Ramos (cell line): ENCODE measurements at regions not wholly inside any gene's neighbourhood (a gene's known extent, or its start where the extent isn't known, plus 50 kb on each side); places are given as distances from the start of the nearest gene placed in this dataset.
"Not testable (repeated sequence)": the region's sequence is repeated elsewhere in the genome, so short reads cannot be mapped to it uniquely, and the experiment has no call there.

Experiments used
- in situ Hi-C: fragments of 300-500 bp; cut with MboI; formaldehyde crosslinking; loops from one replicate; pipeline ENCODE4 v1.14.3; 2022; ENCODE audit warnings: low sequenced_read_pairs; ENCODE audit not compliant: unreplicated experiment

DNA sequence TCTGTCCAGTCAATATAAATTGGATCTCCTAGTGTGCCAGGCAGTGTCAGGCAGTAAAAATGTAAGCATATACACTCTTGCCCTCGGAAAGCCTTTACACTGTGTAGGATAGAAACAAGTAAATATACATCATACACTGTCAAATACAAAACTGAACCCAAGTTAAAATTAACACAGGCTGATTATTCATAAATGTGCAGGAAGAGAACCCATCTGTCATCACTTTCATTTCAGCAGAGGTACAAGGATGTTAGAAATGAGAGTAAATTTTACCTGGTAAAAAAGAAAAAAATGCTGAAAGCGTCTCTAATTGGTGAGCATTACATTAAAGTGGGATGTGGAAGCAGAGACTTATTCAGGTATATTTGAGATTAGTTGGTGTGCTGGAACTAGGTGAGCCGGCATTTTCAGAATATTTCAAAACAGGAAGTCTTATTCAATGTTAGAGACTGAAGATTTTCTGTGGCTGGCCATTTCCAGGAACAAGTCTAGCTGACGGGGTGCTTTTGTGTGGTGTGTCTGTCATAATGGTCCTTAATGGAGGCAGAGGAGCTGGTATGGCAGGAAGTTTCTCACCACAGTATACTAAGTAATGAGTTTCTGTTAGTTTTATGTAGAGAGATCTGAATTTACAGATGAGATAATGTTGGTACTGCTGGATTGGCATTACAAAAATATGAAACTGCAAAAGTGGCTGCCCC lies 192.6 kb downstream of the CASP12 start:
- in situ Hi-C loops = no loop called here

DNA sequence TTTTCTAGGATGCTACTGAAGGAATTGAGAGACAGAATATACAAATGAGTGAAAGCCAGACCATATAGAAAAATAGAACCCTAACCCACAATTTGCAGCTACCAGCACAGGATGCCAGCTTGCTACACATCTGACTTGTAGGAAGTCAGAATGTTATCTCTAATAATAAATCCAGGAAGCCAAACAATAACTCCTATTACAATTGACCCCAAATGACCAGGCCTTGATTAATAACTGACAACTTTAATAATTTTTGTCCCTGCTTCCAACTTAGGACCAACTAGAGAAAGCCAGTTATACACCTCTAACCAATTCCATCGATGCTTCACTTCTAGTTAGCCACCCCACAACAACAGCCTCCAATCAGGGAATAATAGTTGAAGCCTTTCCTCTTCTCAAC lies 193.4 kb downstream of the CASP12 start:
- in situ Hi-C loops = no loop called here

- in situ Hi-C loops = no loop called here
These were observed 194.0 kb downstream of the CASP12 start for GRCh38 chr11:104704146-104704830.

DNA sequence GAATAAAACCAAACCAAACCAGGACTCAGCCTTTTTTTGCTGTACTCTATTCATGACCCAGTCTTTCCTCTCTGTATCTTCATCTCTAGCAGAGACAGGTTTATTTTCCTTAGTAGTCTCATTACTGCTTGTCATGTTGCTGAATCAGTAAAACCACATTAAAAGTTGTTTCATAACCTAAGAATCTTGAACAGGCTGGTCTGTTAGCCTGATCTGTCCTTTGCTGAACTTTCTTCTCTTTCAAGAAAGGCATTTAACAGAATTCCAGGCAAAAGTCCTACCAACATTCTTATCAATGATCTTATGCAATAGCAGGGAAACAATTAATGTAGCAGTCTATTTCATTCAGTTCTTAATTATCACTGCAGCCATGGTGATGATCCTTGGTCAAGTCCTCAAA lies 197.7 kb downstream of the CASP12 start:
- in situ Hi-C loops = no loop called here

DNA sequence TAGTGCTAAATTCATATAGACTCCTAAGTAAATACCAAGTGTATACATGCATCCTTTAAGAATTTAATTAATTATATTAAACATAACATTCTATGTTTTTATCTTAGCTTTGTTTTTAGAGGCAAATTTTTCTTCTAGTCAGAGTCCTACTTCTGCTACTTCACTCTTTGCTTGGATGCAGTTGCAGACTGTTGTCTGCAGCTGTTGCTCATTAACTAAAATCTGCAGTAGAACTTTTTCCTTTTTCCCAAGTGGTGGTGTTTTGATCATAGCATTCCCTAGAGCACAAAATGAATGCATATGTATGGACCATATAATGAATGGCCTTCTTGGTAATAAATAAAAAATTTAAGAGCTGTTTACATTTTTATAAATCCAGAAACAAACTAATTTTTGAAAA lies 198.3 kb downstream of the CASP12 start:
- in situ Hi-C loops = no loop called here

GRCh38 chr11:104695065-104695463 lies 203.2 kb downstream of the CASP12 start:
- in situ Hi-C loops = no loop called here

DNA sequence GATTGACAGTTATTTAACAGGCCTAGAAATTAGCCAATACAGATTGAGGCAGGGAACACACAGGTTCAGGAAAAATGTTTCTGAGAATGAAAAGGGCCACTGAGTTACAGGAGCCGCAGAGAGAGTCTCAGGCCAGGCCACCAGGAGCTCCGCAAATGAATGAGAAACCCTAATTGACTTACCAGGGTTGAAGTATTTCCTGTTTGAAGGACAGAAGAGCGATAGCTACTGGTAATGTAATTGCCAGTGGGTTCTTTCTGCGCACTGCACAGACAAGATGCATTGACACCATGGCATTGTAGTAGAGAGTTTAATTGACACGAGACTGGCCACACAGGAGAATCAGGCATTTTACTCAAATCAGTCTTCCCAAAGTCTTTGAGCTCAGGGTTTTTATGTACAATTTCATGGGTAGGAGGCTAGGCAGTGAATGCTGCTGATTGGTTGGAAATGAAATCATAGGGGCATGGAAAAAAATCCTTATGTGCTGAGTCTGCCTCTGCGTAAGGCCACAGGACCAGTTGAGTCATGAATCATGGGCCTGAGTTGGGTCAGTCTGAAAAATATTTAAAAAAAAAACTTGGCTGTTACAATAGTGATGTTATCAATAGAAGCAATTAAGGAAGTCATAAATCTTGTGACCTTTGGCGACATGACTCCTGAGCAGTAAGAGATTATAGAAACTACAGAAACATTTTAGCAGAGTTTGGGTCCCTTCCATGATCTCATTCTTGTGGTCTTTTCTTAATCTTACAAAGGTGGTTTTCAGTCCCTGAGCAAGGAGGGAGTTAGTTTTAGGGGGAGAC lies 203.8 kb downstream of the CASP12 start:
- in situ Hi-C loops = no loop called here

DNA sequence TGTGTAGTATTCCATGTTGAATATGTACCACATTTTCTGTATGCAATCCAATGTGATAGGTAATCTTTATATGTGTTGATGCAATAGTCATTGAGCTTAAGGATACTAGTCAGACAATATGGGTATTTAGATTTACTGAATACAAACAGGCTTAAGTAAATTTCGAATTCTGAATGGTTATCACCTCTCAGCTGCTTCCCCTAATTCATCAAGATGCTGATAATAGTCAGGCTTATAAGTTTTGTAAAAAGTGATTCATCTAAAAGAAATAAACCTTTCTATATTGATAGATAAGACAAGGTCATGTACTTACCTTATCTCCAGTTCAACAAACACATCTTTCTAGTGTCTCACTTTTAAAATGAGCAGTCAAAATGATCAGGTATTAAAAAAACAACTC lies 205.5 kb downstream of the CASP12 start:
- in situ Hi-C loops = no loop called here

DNA sequence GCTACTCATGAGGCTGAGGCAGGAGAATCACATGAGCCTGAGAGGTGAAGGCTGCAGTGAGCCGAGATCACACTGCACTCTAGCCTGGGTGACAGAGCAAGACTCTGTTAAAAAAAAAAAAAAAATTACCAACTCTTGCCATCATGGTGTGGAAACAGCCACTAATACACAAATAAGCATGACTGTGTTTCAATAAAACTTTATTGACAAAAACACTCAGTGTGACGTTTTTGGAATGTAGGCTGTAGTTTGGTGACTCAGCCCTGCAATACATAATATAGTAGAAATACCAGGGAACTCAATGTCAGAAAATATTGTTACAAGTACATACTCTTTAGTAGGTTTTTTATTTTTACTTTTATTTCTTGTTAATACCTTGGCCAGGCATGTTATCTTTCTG lies 207.1 kb downstream of the CASP12 start:
- in situ Hi-C loops = no loop called here

- in situ Hi-C loops = no loop called here
These were observed 208.0 kb downstream of the CASP12 start for GRCh38 chr11:104690241-104690640.

GRCh38 chr11:104688731-104689130 lies 209.5 kb downstream of the CASP12 start:
- in situ Hi-C loops = no loop called here

GRCh38 chr11:104682206-104682605 lies 216.1 kb downstream of the CASP12 start:
- in situ Hi-C loops = no loop called here

DNA sequence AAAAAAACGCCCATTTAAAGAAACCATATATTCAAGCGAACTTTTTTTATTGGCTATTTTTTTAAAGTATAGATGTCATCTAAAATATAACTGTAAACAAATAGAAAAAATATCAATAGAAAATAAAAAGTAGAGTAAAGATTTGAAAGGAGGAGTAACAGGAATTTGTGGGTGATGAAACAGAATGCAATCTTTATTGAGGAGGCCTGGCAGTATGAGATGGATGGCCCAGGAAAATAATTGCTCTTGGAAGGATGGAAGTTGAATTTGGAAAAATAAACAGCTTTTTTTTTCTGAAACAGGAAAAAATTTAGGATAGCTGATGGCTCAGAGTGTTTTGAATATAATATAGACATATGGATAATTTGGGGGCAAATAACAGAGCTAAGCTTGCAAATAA lies 219.0 kb downstream of the CASP12 start:
- in situ Hi-C loops = no loop called here

GRCh38 chr11:104678408-104678807 lies 219.9 kb downstream of the CASP12 start:
- in situ Hi-C loops = no loop called here

DNA sequence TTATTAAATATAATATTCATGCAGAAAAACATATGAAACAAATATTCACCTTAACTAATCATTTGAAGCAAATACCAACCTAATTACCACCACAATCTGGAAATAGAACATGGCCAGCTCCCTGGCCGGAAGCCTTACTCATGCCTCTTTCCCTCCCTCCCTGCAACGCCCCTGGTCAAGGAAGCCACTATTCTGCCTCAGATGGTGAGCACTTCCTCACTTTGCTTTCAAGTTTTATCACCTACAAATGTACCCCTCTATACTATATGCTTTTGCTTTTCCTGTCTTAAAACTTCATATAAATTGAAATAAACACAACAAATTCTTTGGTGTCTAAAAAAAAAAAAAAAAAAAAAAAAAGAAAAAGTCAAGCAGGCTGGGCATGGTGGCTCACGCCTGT lies 221.2 kb downstream of the CASP12 start:
- in situ Hi-C loops = not testable (repeated sequence)

DNA sequence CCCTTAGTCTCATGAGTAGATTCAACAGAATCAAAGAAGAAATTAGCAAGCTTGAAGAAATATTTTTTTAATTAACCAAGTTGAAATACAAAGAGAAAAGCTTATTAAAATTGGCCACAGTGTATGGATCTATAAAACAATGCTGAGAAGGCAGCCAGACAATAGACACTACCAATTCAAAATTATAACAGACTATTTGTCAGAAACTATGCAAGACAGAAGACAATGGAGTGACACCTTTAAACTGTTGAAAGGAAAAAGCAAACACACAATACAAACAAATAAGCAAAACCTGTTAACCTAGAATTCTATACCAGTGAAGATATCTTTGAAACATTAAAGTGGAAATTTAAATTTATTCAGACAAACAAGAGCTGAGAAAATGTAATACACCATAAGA lies 225.4 kb downstream of the CASP12 start:
- in situ Hi-C loops = no loop called here

DNA sequence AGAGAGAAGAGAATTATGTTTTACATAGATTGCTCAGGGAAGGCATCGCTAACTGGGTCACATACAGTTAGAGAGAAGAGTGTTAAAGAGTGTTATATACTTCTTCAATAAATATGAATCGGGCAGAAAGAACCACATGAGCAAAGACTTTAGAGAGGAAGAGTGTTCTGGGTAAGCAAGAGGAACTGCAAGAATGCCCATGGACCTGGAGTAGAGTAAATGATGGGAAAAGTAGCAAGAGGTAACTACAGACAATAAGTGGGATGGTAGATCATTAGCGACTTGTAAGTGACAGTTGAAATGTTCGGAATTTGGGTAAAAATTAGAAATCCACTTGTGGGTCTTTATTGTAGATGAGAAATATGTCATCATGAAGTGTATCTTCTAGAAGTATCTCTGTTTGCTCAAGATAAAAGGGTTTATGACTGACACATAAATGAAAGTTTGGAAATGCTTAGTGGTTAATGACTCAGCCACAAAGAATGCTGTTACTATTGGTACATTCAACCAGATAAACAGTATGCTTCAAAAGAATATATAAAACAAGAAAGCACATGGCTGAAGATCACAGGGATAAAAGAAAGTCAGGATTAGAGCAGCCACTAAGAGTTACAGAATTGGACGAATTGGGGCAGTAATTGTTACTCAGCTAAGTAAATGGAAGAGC lies 229.3 kb downstream of the CASP12 start:
- in situ Hi-C loops = no loop called here

DNA sequence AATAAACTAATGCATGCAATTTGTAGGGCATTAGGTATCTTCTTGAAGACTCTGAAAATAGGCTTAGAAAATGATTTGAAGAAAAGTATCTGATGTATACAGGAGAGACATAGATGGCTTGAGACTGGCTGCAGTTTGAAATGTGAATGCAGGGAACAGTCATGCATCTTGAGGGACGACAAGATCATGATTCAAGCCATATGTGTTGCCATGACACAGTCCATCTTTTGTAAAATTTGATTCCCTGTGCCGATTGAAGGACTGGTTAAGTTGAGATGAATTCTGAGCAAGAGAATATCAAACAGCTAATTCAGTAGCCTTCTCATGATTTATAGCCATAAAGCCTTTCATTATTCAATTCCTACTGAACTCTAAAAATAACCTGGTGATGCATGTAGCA lies 231.6 kb downstream of the CASP12 start:
- in situ Hi-C loops = no loop called here

DNA sequence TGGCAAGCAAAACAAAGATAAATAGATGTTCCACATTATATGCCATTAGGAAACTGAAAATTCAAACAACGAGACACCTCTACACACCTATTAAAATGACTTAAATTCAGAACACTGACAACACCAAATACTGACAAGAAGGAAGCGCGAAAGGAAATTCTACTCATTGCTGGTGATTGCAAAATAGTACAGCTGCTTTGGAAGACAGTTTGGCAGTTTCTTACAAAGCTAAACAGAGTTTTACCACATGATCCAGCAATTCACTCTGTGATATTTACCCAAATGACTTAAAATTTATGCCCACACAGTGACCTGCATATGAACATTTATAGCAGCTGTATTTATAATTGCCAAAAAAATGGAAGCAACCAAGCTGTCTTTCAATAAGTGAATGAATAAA lies 232.6 kb downstream of the CASP12 start:
- in situ Hi-C loops = no loop called here

GRCh38 chr11:104663190-104664140 lies 234.8 kb downstream of the CASP12 start:
- in situ Hi-C loops = no loop called here
